ENCODE measurements at regions not wholly inside any gene's neighbourhood (a gene's known extent, or its start where the extent isn't known, plus 50 kb on each side); places are given as distances from the start of the nearest gene placed in this dataset.

- TF ChIP-seq CTCF (IDR thresholded peaks at IDR 0.05; ENCODE audit: poor library complexity) (no peak), EZH2 (IDR thresholded peaks at IDR 0.05; ENCODE audit: borderline replicate concordance) (no peak), EZH2phosphoT487 (IDR thresholded peaks at IDR 0.05; ENCODE audit: low read depth, severe bottlenecking, unreplicated experiment) (no peak)
Observed at GRCh38 chr7:3154317-3154716, 110.7 kb upstream of the CARD11 start.
